Hepatocyte (in vitro differentiated cells): ENCODE measurements at regions not wholly inside any gene's neighbourhood (a gene's known extent, or its start where the extent isn't known, plus 50 kb on each side); places are given as distances from the start of the nearest gene placed in this dataset.

ENCODE experiments used
- EZH2 ChIP-seq: fragments of 200-600 bp; sonication (generic); IDR thresholded peaks from 2 replicates; pipeline ENCODE4 v1.6.1; 2016; ENCODE audit warnings: antibody characterized with exemption, mild to moderate bottlenecking, borderline replicate concordance
- EZH2phosphoT487 ChIP-seq: fragments of 200-600 bp; sonication (generic); IDR thresholded peaks from one replicate; pipeline ENCODE4 v1.6.1; 2018; ENCODE audit warnings: antibody characterized with exemption, mild to moderate bottlenecking, low read depth, moderate library complexity; ENCODE audit not compliant: unreplicated experiment, severe bottlenecking

DNA sequence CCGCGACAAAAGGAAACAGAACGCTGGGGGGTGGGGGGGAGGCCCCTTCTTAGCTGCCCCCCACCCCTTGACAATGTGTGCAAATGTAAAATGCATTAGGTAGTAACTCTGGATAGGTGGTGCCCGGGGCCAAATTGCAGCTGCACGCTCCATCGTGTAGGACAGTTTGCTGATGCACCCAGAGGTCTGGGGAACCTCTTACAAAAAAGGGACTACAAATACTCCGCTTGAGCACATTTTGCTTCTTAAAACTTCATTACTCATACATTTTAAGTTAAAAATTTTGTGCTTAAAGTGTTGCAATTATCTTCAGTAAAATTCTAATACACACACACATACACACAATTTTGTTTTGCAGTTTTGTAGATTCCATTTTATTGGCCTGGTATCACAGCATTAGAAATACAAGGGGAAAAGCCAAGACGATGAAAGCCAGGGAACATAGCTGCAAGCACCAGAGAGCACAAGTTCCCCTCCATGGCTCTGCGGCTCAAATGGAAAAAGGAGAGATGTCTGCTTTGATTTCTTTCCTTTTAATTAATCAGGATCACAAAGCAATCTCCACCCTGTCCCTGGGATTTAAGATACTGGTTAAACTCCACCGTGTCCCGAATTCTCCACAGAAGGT lies 582.1 kb downstream of the ZEB2 start:
- TF ChIP-seq EZH2: no peak
- TF ChIP-seq EZH2phosphoT487: no peak
